ENCODE measurements at regions not wholly inside any gene's neighbourhood (a gene's known extent, or its start where the extent isn't known, plus 50 kb on each side); places are given as distances from the start of the nearest gene placed in this dataset.

GRCh38 chr2:2575181-2575577 lies 244.1 kb upstream of the MYT1L start:
- TF ChIP-seq CTCF (IDR thresholded peaks at IDR 0.05; ENCODE audit: unreplicated experiment), result no peak
- no peak overlapping the region for H3K27ac Mint-ChIP-seq
- DNase-seq (ENCODE audit: low spot score, unreplicated experiment), result no peak

GRCh38 chr2:2574401-2575180 lies 243.5 kb upstream of the MYT1L start:
- no peaks in the 10 kb centered on the region for H3K36me3 Mint-ChIP-seq (ENCODE audit: insufficient read depth)
- no peaks in the 10 kb centered on the region for H3K9me3 Mint-ChIP-seq (ENCODE audit: low read depth)
- H3K27me3 Mint-ChIP-seq, result peaks cover 6% of the 10 kb centered on the region
- H3K4me3 Mint-ChIP-seq (ENCODE audit: low read depth), result no peak overlapping the region
- TF ChIP-seq CTCF (IDR thresholded peaks at IDR 0.05; ENCODE audit: unreplicated experiment), result no peak
- peaks cover 4% of the 10 kb centered on the region for H3K4me1 Mint-ChIP-seq (ENCODE audit: low read depth)
- no peak overlapping the region for H3K27ac Mint-ChIP-seq
- no peak for DNase-seq (ENCODE audit: low spot score, unreplicated experiment)

More at GRCh38 chr2:2575181-2575577, 244.1 kb upstream of the MYT1L start:
- no peaks in the 10 kb centered on the region for H3K9me3 Mint-ChIP-seq (ENCODE audit: low read depth)
- H3K4me1 Mint-ChIP-seq (ENCODE audit: low read depth), result peaks cover 4% of the 10 kb centered on the region
- H3K4me3 Mint-ChIP-seq (ENCODE audit: low read depth), result no peak overlapping the region
- H3K36me3 Mint-ChIP-seq (ENCODE audit: insufficient read depth), result no peaks in the 10 kb centered on the region
- H3K27me3 Mint-ChIP-seq, result peaks cover 2% of the 10 kb centered on the region

- no peak for DNase-seq (ENCODE audit: low spot score, unreplicated experiment)
- Mint-ChIP-seq H3K4me3 (ENCODE audit: low read depth) (no peak overlapping the region), H3K9me3 (ENCODE audit: low read depth) (no peaks in the 10 kb centered on the region), H3K36me3 (ENCODE audit: insufficient read depth) (no peaks in the 10 kb centered on the region), H3K27me3 (peaks cover 6% of the 10 kb centered on the region), H3K27ac (no peak overlapping the region), H3K4me1 (ENCODE audit: low read depth) (peaks cover 4% of the 10 kb centered on the region)
- TF ChIP-seq CTCF (IDR thresholded peaks at IDR 0.05; ENCODE audit: unreplicated experiment), result no peak
Measured at GRCh38 chr2:2573658-2574293, 242.7 kb upstream of the MYT1L start.

GRCh38 chr2:2573205-2573604 lies 242.1 kb upstream of the MYT1L start:
- H3K27ac Mint-ChIP-seq, result no peak overlapping the region
- no peak for DNase-seq (ENCODE audit: low spot score, unreplicated experiment)
- no peak for TF ChIP-seq CTCF (IDR thresholded peaks at IDR 0.05; ENCODE audit: unreplicated experiment)
- no peaks in the 10 kb centered on the region for H3K9me3 Mint-ChIP-seq (ENCODE audit: low read depth)
- H3K4me1 Mint-ChIP-seq (ENCODE audit: low read depth), result peaks cover 4% of the 10 kb centered on the region
- H3K4me3 Mint-ChIP-seq (ENCODE audit: low read depth), result no peak overlapping the region
- H3K27me3 Mint-ChIP-seq, result peaks cover 7% of the 10 kb centered on the region
- H3K36me3 Mint-ChIP-seq (ENCODE audit: insufficient read depth), result no peaks in the 10 kb centered on the region

GRCh38 chr2:2572393-2573204 lies 241.5 kb upstream of the MYT1L start:
- Mint-ChIP-seq H3K4me3 (ENCODE audit: low read depth) (no peak overlapping the region), H3K4me1 (ENCODE audit: low read depth) (peaks cover 4% of the 10 kb centered on the region), H3K27ac (no peak overlapping the region), H3K36me3 (ENCODE audit: insufficient read depth) (no peaks in the 10 kb centered on the region), H3K27me3 (peaks cover 9% of the 10 kb centered on the region), H3K9me3 (ENCODE audit: low read depth) (no peaks in the 10 kb centered on the region)
- no peak for TF ChIP-seq CTCF (IDR thresholded peaks at IDR 0.05; ENCODE audit: unreplicated experiment)
- DNase-seq (ENCODE audit: low spot score, unreplicated experiment), result no peak

Data from progenitor cell of endocrine pancreas (in vitro differentiated cells).